Activated naive CD4-positive, alpha-beta T cell treated with Interleukin-2 at 50 U/mL for 16 hours (primary cell): ENCODE measurements at regions not wholly inside any gene's neighbourhood (a gene's known extent, or its start where the extent isn't known, plus 50 kb on each side); places are given as distances from the start of the nearest gene placed in this dataset.
"Not testable (repeated sequence)": the region's sequence is repeated elsewhere in the genome, so short reads cannot be mapped to it uniquely, and the experiment has no call there.

Experiments used
- DNase-seq: peaks from one replicate; pipeline ENCODE4 v3.0.0-alpha.2; 2020

- no peak for DNase-seq
Measured at GRCh38 chr7:66542049-66542448, 86.6 kb upstream of the KCTD7 start.

- no peak for DNase-seq
Measured at GRCh38 chr7:66542528-66543269, 86.0 kb upstream of the KCTD7 start.

GRCh38 chr7:66549466-66549865, 79.2 kb upstream of the KCTD7 start:
- no peak for DNase-seq

GRCh38 chr7:66553001-66553400, 75.7 kb upstream of the KCTD7 start:
- no peak for DNase-seq

- not testable (repeated sequence) for DNase-seq
Measured at GRCh38 chr7:66553675-66554074, 75.0 kb upstream of the KCTD7 start.

- DNase-seq, result not testable (repeated sequence)
Measured at GRCh38 chr7:66554291-66554690, 74.4 kb upstream of the KCTD7 start.

GRCh38 chr7:66554842-66555430, 73.7 kb upstream of the KCTD7 start:
- not testable (repeated sequence) for DNase-seq

GRCh38 chr7:66556177-66556548, 72.5 kb upstream of the KCTD7 start:
- no peak for DNase-seq

GRCh38 chr7:66556549-66557213, 72.0 kb upstream of the KCTD7 start:
- no peak for DNase-seq

- DNase-seq, result peak; percentile 75
Measured at GRCh38 chr7:66557214-66558200, 71.2 kb upstream of the KCTD7 start.

- no peak for DNase-seq
Measured at GRCh38 chr7:66558201-66558641, 70.5 kb upstream of the KCTD7 start.

- no peak for DNase-seq
Measured at GRCh38 chr7:66558660-66559465, 69.8 kb upstream of the KCTD7 start.

GRCh38 chr7:66564045-66564444, 64.6 kb upstream of the KCTD7 start:
- DNase-seq, result no peak

GRCh38 chr7:66570179-66570578, 58.5 kb upstream of the KCTD7 start:
- not testable (repeated sequence) for DNase-seq

- no peak for DNase-seq
Measured at GRCh38 chr7:66571568-66571967, 57.1 kb upstream of the KCTD7 start.

GRCh38 chr7:66573782-66574495, 54.7 kb upstream of the KCTD7 start:
- not testable (repeated sequence) for DNase-seq

GRCh38 chr7:66574768-66575167, 53.9 kb upstream of the KCTD7 start:
- not testable (repeated sequence) for DNase-seq

GRCh38 chr7:66575398-66575797, 53.3 kb upstream of the KCTD7 start:
- no peak for DNase-seq

- no peak for DNase-seq
Measured at GRCh38 chr7:66576646-66577045, 52.0 kb upstream of the KCTD7 start.
